Hepatocyte (in vitro differentiated cells): ENCODE measurements at regions not wholly inside any gene's neighbourhood (a gene's known extent, or its start where the extent isn't known, plus 50 kb on each side); places are given as distances from the start of the nearest gene placed in this dataset.

Source experiments
- DNase-seq: peaks from one replicate; pipeline ENCODE4 v3.0.0-alpha.2; 2016; ENCODE audit warnings: low spot score
- H2AFZ ChIP-seq: fragments of 200-600 bp; sonication (generic); 2 replicates; pipeline ENCODE4 v1.6.0; 2016; ENCODE audit warnings: antibody characterized with exemption, mild to moderate bottlenecking
- H3K27ac ChIP-seq: fragments of 200-600 bp; sonication (generic); 2 replicates; pipeline ENCODE4 v1.5.1; 2016; ENCODE audit warnings: mild to moderate bottlenecking
- H3K27me3 ChIP-seq: fragments of 200-600 bp; sonication (generic); 2 replicates; pipeline ENCODE4 v1.6.1; 2016
- H3K36me3 ChIP-seq: fragments of 200-600 bp; sonication (generic); replicated peaks from 2 replicates; pipeline ENCODE4 v1.5.1; 2016; ENCODE audit warnings: low read depth; ENCODE audit not compliant: insufficient read depth
- H3K4me1 ChIP-seq: fragments of 200-600 bp; sonication (generic); 2 replicates; pipeline ENCODE4 v1.5.1; 2016; ENCODE audit warnings: mild to moderate bottlenecking, moderate library complexity; ENCODE audit not compliant: insufficient read depth
- H3K4me2 ChIP-seq: fragments of 200-600 bp; sonication (generic); 2 replicates; pipeline ENCODE4 v1.6.0; 2016
- H3K4me3 ChIP-seq: fragments of 200-600 bp; sonication (generic); 2 replicates; pipeline ENCODE4 v1.5.1; 2016; ENCODE audit warnings: mild to moderate bottlenecking
- H3K79me2 ChIP-seq: fragments of 200-600 bp; sonication (generic); 2 replicates; pipeline ENCODE4 v1.6.0; 2017; ENCODE audit warnings: mild to moderate bottlenecking
- H3K9me2 ChIP-seq: fragments of 200-600 bp; sonication (generic); replicated peaks from 2 replicates; pipeline ENCODE4 v1.6.0; 2017; ENCODE audit warnings: mild to moderate bottlenecking; ENCODE audit not compliant: insufficient read depth
- H3K9me3 ChIP-seq: fragments of 200-600 bp; sonication (generic); 2 replicates; pipeline ENCODE4 v1.5.1; 2016; ENCODE audit warnings: low read depth, mild to moderate bottlenecking
- H4K20me1 ChIP-seq: fragments of 200-600 bp; sonication (generic); 2 replicates; pipeline ENCODE4 v1.6.0; 2016; ENCODE audit warnings: mild to moderate bottlenecking; ENCODE audit not compliant: insufficient read depth, poor library complexity, severe bottlenecking
- CTCF ChIP-seq: fragments of 200-600 bp; sonication (generic); IDR thresholded peaks from 2 replicates; pipeline ENCODE4 v1.5.1; 2016; ENCODE audit warnings: antibody characterized with exemption, mild to moderate bottlenecking; ENCODE audit not compliant: poor library complexity
- EZH2 ChIP-seq: fragments of 200-600 bp; sonication (generic); IDR thresholded peaks from 2 replicates; pipeline ENCODE4 v1.6.1; 2016; ENCODE audit warnings: antibody characterized with exemption, mild to moderate bottlenecking, borderline replicate concordance
- EZH2phosphoT487 ChIP-seq: fragments of 200-600 bp; sonication (generic); IDR thresholded peaks from one replicate; pipeline ENCODE4 v1.6.1; 2018; ENCODE audit warnings: antibody characterized with exemption, mild to moderate bottlenecking, low read depth, moderate library complexity; ENCODE audit not compliant: unreplicated experiment, severe bottlenecking
- WGBS: methylation state at CpG from one replicate; pipeline ENCODE4 v1.1.6; 2016; ENCODE audit warnings: low lambda C conversion rate; ENCODE audit errors: missing lambda C conversion rate; 5-methylcytosine and 5-hydroxymethylcytosine counted together

DNA sequence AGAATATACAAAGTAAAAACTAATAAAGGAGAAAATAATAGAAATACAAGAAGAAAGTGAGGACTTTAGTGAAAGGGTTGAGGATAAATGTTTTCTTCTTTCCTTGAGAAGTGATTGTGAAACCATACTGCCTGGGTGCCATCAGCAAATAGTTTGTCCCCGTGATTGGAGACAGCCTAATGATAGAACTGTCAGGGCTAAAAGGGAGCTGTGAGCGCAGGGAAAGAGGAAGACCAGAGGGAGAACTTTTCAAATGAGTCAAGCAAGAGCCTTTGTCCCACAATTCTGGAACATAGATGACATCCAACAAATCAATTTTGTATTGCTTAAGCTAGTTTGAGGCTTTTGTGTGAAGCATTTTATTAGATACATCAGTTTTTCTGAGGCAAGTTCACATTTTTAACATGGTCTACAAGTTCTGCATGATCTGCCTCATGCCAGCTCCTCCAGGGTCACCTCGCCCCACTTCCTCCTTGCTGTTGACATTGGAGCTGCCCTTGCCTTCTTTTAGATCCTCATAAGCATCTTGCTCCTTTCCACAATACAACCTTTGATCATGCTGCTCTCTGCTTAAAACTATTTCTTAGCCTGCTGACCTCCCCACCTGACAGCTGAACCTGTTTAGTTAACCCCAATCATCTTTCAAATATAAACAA lies 213.4 kb upstream of the REG3G start:
- Histone ChIP-seq H3K4me3 (no peak overlapping the region), H3K9me3 (no peaks in the 10 kb centered on the region), H3K79me2 (no peaks in the 10 kb centered on the region), H3K4me1 (no peaks in the 10 kb centered on the region), H3K27ac (no peak overlapping the region), H4K20me1 (no peaks in the 10 kb centered on the region), H2AFZ (no peak overlapping the region), H3K9me2 (no peaks in the 10 kb centered on the region), H3K27me3 (no peaks in the 10 kb centered on the region), H3K36me3 (no peaks in the 10 kb centered on the region), H3K4me2 (no peak overlapping the region)
- DNase-seq, result no peak
- 73% methylated on average over 3 of the region's 3 CpGs for WGBS
- TF ChIP-seq EZH2 (no peak), EZH2phosphoT487 (no peak), CTCF (no peak)

- no peak for DNase-seq
- Histone ChIP-seq H2AFZ (no peak overlapping the region), H4K20me1 (no peaks in the 10 kb centered on the region), H3K79me2 (no peaks in the 10 kb centered on the region), H3K36me3 (no peaks in the 10 kb centered on the region), H3K4me3 (no peak overlapping the region), H3K4me1 (no peaks in the 10 kb centered on the region), H3K9me3 (no peaks in the 10 kb centered on the region), H3K27me3 (no peaks in the 10 kb centered on the region), H3K9me2 (no peaks in the 10 kb centered on the region), H3K4me2 (no peak overlapping the region), H3K27ac (no peak overlapping the region)
- TF ChIP-seq EZH2 (no peak), EZH2phosphoT487 (no peak), CTCF (no peak)
- 90% methylated on average over 12 of the region's 12 CpGs for WGBS
Observed at GRCh38 chr2:78814331-78814986, 211.0 kb upstream of the REG3G start.

DNA sequence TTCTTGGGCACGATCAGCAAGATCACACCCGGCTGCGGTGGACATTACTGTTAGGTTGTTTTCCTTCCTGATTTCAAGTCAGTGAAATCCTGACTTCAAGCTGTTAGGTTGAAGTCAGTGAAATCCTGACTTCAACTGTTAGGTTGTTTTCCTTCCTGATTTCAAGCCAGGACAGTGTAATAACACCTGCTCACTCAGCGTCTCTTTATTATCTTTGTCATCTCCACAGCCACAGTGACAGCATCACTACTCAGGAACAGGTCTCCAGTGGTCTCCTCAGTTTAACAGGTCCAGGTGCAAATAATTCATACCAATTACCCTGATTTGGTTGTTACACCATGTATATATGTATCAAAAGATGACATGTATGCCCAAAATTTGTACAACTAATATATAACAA lies 208.1 kb upstream of the REG3G start:
- Histone ChIP-seq H3K4me3 (no peak overlapping the region), H2AFZ (no peak overlapping the region), H3K79me2 (no peaks in the 10 kb centered on the region), H4K20me1 (no peaks in the 10 kb centered on the region), H3K9me2 (no peaks in the 10 kb centered on the region), H3K4me1 (no peaks in the 10 kb centered on the region), H3K27ac (no peak overlapping the region), H3K4me2 (no peak overlapping the region), H3K9me3 (no peaks in the 10 kb centered on the region), H3K27me3 (no peaks in the 10 kb centered on the region), H3K36me3 (no peaks in the 10 kb centered on the region)
- no peak for DNase-seq
- TF ChIP-seq EZH2 (no peak), CTCF (no peak), EZH2phosphoT487 (no peak)
- WGBS, result 69% methylated on average over 4 of the region's 4 CpGs
